HEK293 (cell line): ENCODE measurements at regions not wholly inside any gene's neighbourhood (a gene's known extent, or its start where the extent isn't known, plus 50 kb on each side); places are given as distances from the start of the nearest gene placed in this dataset.

Source experiments
- CTCF ChIA-PET: fragments of 350-600 bp; formaldehyde crosslinking; extraction: SDS; loops from one replicate; lab custom pipeline; 2021; ENCODE audit warnings: antibody characterized with exemption; lab: Yijun Ruan, JAX
- POLR2A ChIA-PET: fragments of 300-600 bp; formaldehyde crosslinking; extraction: SDS; loops from one replicate; lab custom pipeline; 2020; ENCODE audit warnings: antibody characterized with exemption, inconsistent platforms; lab: Yijun Ruan, JAX
- H3K27ac ChIP-seq: fragments of 200-500 bp; sonication (Bioruptor generic); 2 replicates; pipeline ENCODE4 v1.5.1; 2014; ENCODE audit warnings: low read depth, low read length, control low read depth, inconsistent platforms; ENCODE audit errors: extremely low read depth
- H3K36me3 ChIP-seq, 2 experiments: fragments of 200-500 bp in 1 of 2; sonication (Bioruptor generic) in 1 of 2; 1 replicate in 1 of 2; 2 replicates in 1 of 2; pipeline ENCODE4 v1.5.1; 2014 to 2017; ENCODE audit warnings: inconsistent platforms in 2 of 2, low read length in 2 of 2; ENCODE audit not compliant: control insufficient read depth in 2 of 2, insufficient read depth in 1 of 2
- H3K4me1 ChIP-seq: fragments of 200-500 bp; sonication (Bioruptor generic); 2 replicates; pipeline ENCODE4 v1.5.1; 2014; ENCODE audit warnings: mild to moderate bottlenecking, low read length, inconsistent platforms; ENCODE audit not compliant: control insufficient read depth, insufficient read depth
- H3K4me3 ChIP-seq: 2 replicates; pipeline ENCODE4 v1.5.1; 2011; ENCODE audit warnings: low read depth, mild to moderate bottlenecking, control low read depth, low read length, moderate library complexity
- H3K9me3 ChIP-seq: fragments of 200-500 bp; sonication (Bioruptor generic); 2 replicates; pipeline ENCODE4 v1.5.1; 2014; ENCODE audit warnings: low read depth, low read length, inconsistent platforms; ENCODE audit not compliant: control insufficient read depth, insufficient read depth
- BCL6B ChIP-seq: fragments of 450-650 bp; formaldehyde crosslinking; IDR thresholded peaks from 2 replicates; pipeline ENCODE4 v1.5.1; 2017; ENCODE audit warnings: missing biosample characterization, missing genetic modification characterization
- GLIS2 ChIP-seq: fragments of 450-650 bp; formaldehyde crosslinking; IDR thresholded peaks from 2 replicates; pipeline ENCODE4 v1.5.1; 2016; ENCODE audit warnings: missing biosample characterization, missing genetic modification characterization
- HOXC10 ChIP-seq: sonication (generic); formaldehyde crosslinking; IDR thresholded peaks from 2 replicates; pipeline ENCODE4 v1.8.1; 2023; ENCODE audit warnings: mild to moderate bottlenecking, missing genetic modification reagents
- HOXD13 ChIP-seq: sonication (generic); formaldehyde crosslinking; IDR thresholded peaks from 2 replicates; pipeline ENCODE4 v1.8.0; 2022; ENCODE audit warnings: missing genetic modification reagents, borderline replicate concordance
- IKZF3 ChIP-seq: fragments of 450-650 bp; IDR thresholded peaks from 2 replicates; pipeline ENCODE4 v1.5.0; 2018; ENCODE audit warnings: missing biosample characterization, mild to moderate bottlenecking, missing genetic modification characterization, moderate library complexity
- KLF8 ChIP-seq: fragments of 450-650 bp; formaldehyde crosslinking; IDR thresholded peaks from 2 replicates; pipeline ENCODE4 v1.5.1; 2016; ENCODE audit warnings: missing biosample characterization, missing genetic modification characterization
- KLF9 ChIP-seq: fragments of 450-650 bp; formaldehyde crosslinking; IDR thresholded peaks from 2 replicates; pipeline ENCODE4 v1.5.1; 2016; ENCODE audit warnings: missing biosample characterization, missing genetic modification characterization, low read depth
- PRDM6 ChIP-seq: fragments of 450-650 bp; formaldehyde crosslinking; IDR thresholded peaks from 2 replicates; pipeline ENCODE4 v1.5.1; 2017; ENCODE audit warnings: missing biosample characterization, missing genetic modification characterization
- RBAK ChIP-seq: fragments of 450-650 bp; formaldehyde crosslinking; IDR thresholded peaks from 2 replicates; pipeline ENCODE4 v1.5.1; 2016; ENCODE audit warnings: missing biosample characterization, missing genetic modification characterization
- SETDB1 ChIP-seq: IDR thresholded peaks from one replicate; pipeline ENCODE4 v1.6.1; 2017; ENCODE audit warnings: mild to moderate bottlenecking, low read length, moderate library complexity, mixed read lengths; ENCODE audit not compliant: insufficient read length
- SP7 ChIP-seq: fragments of 450-650 bp; formaldehyde crosslinking; IDR thresholded peaks from 2 replicates; pipeline ENCODE4 v1.5.1; 2016; ENCODE audit warnings: missing biosample characterization, missing genetic modification characterization
- YY2 ChIP-seq: fragments of 450-650 bp; formaldehyde crosslinking; IDR thresholded peaks from 2 replicates; pipeline ENCODE4 v1.5.1; 2016; ENCODE audit warnings: missing biosample characterization, missing genetic modification characterization
- ZBTB10 ChIP-seq: fragments of 450-650 bp; formaldehyde crosslinking; IDR thresholded peaks from 2 replicates; pipeline ENCODE4 v1.5.1; 2016; ENCODE audit warnings: missing biosample characterization, missing genetic modification characterization
- ZBTB21 ChIP-seq: fragments of 450-650 bp; formaldehyde crosslinking; IDR thresholded peaks from 2 replicates; pipeline ENCODE4 v1.5.1; 2017; ENCODE audit warnings: missing biosample characterization, missing genetic modification characterization
- ZBTB44 ChIP-seq: fragments of 450-650 bp; IDR thresholded peaks from 2 replicates; pipeline ENCODE4 v1.5.1; 2018; ENCODE audit warnings: missing biosample characterization, mild to moderate bottlenecking, missing genetic modification characterization
- ZEB2 ChIP-seq: fragments of 450-650 bp; formaldehyde crosslinking; IDR thresholded peaks from 2 replicates; pipeline ENCODE4 v1.5.1; 2016; ENCODE audit warnings: missing biosample characterization, missing genetic modification characterization
- ZFP37 ChIP-seq: fragments of 450-650 bp; formaldehyde crosslinking; IDR thresholded peaks from 2 replicates; pipeline ENCODE4 v1.5.1; 2016; ENCODE audit warnings: missing biosample characterization, missing genetic modification characterization
- ZIC2 ChIP-seq: fragments of 450-650 bp; formaldehyde crosslinking; IDR thresholded peaks from 2 replicates; pipeline ENCODE4 v1.5.1; 2016; ENCODE audit warnings: missing biosample characterization, missing genetic modification characterization
- ZNF394 ChIP-seq: fragments of 450-650 bp; formaldehyde crosslinking; IDR thresholded peaks from 2 replicates; pipeline ENCODE4 v1.5.1; 2016; ENCODE audit warnings: missing biosample characterization, missing genetic modification characterization, mild to moderate bottlenecking, moderate library complexity, borderline replicate concordance
- ZNF488 ChIP-seq: fragments of 450-650 bp; formaldehyde crosslinking; IDR thresholded peaks from 2 replicates; pipeline ENCODE4 v1.5.1; 2016; ENCODE audit warnings: missing biosample characterization, missing genetic modification characterization
- ZNF544 ChIP-seq: fragments of 450-650 bp; formaldehyde crosslinking; IDR thresholded peaks from 2 replicates; pipeline ENCODE4 v1.5.0; 2017; ENCODE audit warnings: missing biosample characterization, missing genetic modification characterization
- ZNF555 ChIP-seq: fragments of 450-650 bp; formaldehyde crosslinking; conservative IDR thresholded peaks from 2 replicates; pipeline ENCODE4 v1.5.1; 2017; ENCODE audit warnings: missing biosample characterization, mild to moderate bottlenecking, missing genetic modification characterization, inconsistent platforms
- ZNF624 ChIP-seq: fragments of 450-650 bp; formaldehyde crosslinking; IDR thresholded peaks from 2 replicates; pipeline ENCODE4 v1.5.1; 2017; ENCODE audit warnings: missing biosample characterization, missing genetic modification characterization
- ZNF704 ChIP-seq: fragments of 450-650 bp; formaldehyde crosslinking; IDR thresholded peaks from 2 replicates; pipeline ENCODE4 v1.5.1; 2016; ENCODE audit warnings: missing biosample characterization, missing genetic modification characterization
- ZNF791 ChIP-seq: fragments of 450-650 bp; formaldehyde crosslinking; IDR thresholded peaks from 2 replicates; pipeline ENCODE4 v1.5.1; 2016; ENCODE audit warnings: missing biosample characterization, missing genetic modification characterization
- ZSCAN18 ChIP-seq: fragments of 450-650 bp; formaldehyde crosslinking; IDR thresholded peaks from 2 replicates; pipeline ENCODE4 v1.5.1; 2016; ENCODE audit warnings: missing biosample characterization, missing genetic modification characterization

- H3K36me3 ChIP-seq = no peaks in the 10 kb centered on the region
- no peak overlapping the region for H3K27ac ChIP-seq
- TF ChIP-seq ZEB2 (tag by site-specific recombination) (no peak), ZNF704 (tag by site-specific recombination) (no peak), SP7 (tag by site-specific recombination) (0 out of 2 replicates have a peak, but pooled peaks have one; percentile 9), ZBTB44 (tag by site-specific recombination) (0 out of 2 replicates have a peak, but pooled peaks have one; percentile 17), BCL6B (no peak), KLF9 (tag by site-specific recombination) (no peak), YY2 (tag by site-specific recombination) (no peak), ZNF544 (tag by site-specific recombination) (no peak), ZBTB21 (tag by site-specific recombination) (no peak), ZNF791 (tag by site-specific recombination) (no peak), GLIS2 (tag by site-specific recombination) (0 out of 2 replicates have a peak, but pooled peaks have one; percentile 0), KLF8 (tag by site-specific recombination) (no peak), ZNF624 (tag by site-specific recombination) (no peak), HOXC10 (CRISPR knock-in tag) (no peak), ZNF488 (tag by site-specific recombination) (no peak), PRDM6 (no peak), ZFP37 (tag by site-specific recombination) (no peak), RBAK (tag by site-specific recombination) (no peak), ZNF555 (tag by site-specific recombination) (no peak), ZIC2 (peak; percentile 17), HOXD13 (CRISPR knock-in tag) (no peak), ZSCAN18 (tag by site-specific recombination) (no peak), ZBTB10 (tag by site-specific recombination) (no peak), SETDB1 (no peak), IKZF3 (tag by site-specific recombination) (no peak), ZNF394 (no peak)
- TF ChIP-seq, all 188 proteins: peak for 4
- ChIA-PET POLR2A (no interaction called here), CTCF (interaction anchor here (0.6 to 0.9 kb wide), 2 partner anchors 36 to 1231 kb away, joined by 3 to 4 read pairs; no protein-coding TSS in a partner anchor)
- no peak overlapping the region for H3K4me3 ChIP-seq
- H3K9me3 ChIP-seq = no peaks in the 10 kb centered on the region
- H3K4me1 ChIP-seq = no peaks in the 10 kb centered on the region
These were observed 223.6 kb upstream of the CIBAR2 start for GRCh38 chr16:85335584-85336491.
